ENCODE measurements at regions not wholly inside any gene's neighbourhood (a gene's known extent, or its start where the extent isn't known, plus 50 kb on each side); places are given as distances from the start of the nearest gene placed in this dataset.

- ATAC-seq (ENCODE audit: low FRiP score) (no peak), DNase-seq (ENCODE audit: low spot score) (no peak)
- no peak for TF ChIP-seq CTCF (IDR thresholded peaks at IDR 0.05)
Measured at GRCh38 chr5:68415177-68416085, 199.9 kb downstream of the PIK3R1 start.

- no peak for TF ChIP-seq CTCF (IDR thresholded peaks at IDR 0.05)
- no peak for DNase-seq (ENCODE audit: low spot score)
- ATAC-seq (ENCODE audit: low FRiP score) = no peak
Measured at GRCh38 chr5:68416714-68417113, 201.2 kb downstream of the PIK3R1 start.

GRCh38 chr5:68418201-68418600 is 202.6 kb downstream of the PIK3R1 start:
- ATAC-seq (ENCODE audit: low FRiP score) (peak; percentile 46), DNase-seq (ENCODE audit: low spot score) (no peak)
- no peak for TF ChIP-seq CTCF (IDR thresholded peaks at IDR 0.05)

- no peak for TF ChIP-seq CTCF (IDR thresholded peaks at IDR 0.05)
- DNase-seq (ENCODE audit: low spot score) (no peak), ATAC-seq (ENCODE audit: low FRiP score) (no peak)
Measured at GRCh38 chr5:68418680-68419079, 203.1 kb downstream of the PIK3R1 start.

- ATAC-seq (ENCODE audit: low FRiP score) (no peak), DNase-seq (ENCODE audit: low spot score) (no peak)
- TF ChIP-seq CTCF (IDR thresholded peaks at IDR 0.05) = no peak
Measured at GRCh38 chr5:68419081-68419636, 203.6 kb downstream of the PIK3R1 start.

GRCh38 chr5:68419637-68420452 is 204.3 kb downstream of the PIK3R1 start:
- TF ChIP-seq CTCF (IDR thresholded peaks at IDR 0.05) = no peak
- ATAC-seq (ENCODE audit: low FRiP score) (no peak), DNase-seq (ENCODE audit: low spot score) (no peak)

Measured in omental fat pad (tissue), 3 donors.